Head of caudate nucleus (tissue), 42 donors: ENCODE measurements at regions not wholly inside any gene's neighbourhood (a gene's known extent, or its start where the extent isn't known, plus 50 kb on each side); places are given as distances from the start of the nearest gene placed in this dataset.
"Not testable (repeated sequence)": the region's sequence is repeated elsewhere in the genome, so short reads cannot be mapped to it uniquely, and the experiment has no call there.

ENCODE experiments used
- DNase-seq, 42 donors: peaks; one replicate each; pipeline versions ENCODE4 v3.0.0 to v3.0.0-alpha.2; 2020 to 2021; ENCODE audit warnings: mixed read lengths in 7 of 42
- intact Hi-C: fragments of 100-400 bp; cut with DNase I; formaldehyde crosslinking; loops from one replicate; pipeline ENCODE4 v1.15.0; 2022

DNA sequence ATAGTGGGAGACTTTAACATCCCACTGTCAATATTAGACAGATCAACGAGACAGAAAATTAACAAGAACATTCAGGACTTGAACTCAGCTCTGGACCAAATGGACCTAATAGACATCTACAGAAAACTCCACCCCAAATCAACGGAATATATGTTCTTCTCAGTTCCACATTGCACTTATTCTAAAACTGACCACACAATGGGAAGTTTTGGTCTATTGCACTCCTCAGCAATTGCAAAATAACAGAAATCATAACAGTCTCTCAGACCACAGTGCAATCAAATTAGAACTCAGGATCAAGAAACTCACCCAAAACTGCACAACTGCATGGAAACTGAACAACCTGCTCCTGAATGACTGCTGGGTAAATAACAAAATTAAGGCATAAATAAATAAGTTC lies 449.9 kb upstream of the FANCL start:
- intact Hi-C loops, DNase-seq: not testable (repeated sequence)

- DNase-seq = no peak
Observed at GRCh38 chr2:58688813-58689212, 447.7 kb upstream of the FANCL start.

GRCh38 chr2:58686776-58687175 lies 445.7 kb upstream of the FANCL start:
- intact Hi-C loops = no loop called here
- DNase-seq = no peak

More at GRCh38 chr2:58688813-58689212, 447.7 kb upstream of the FANCL start:
- intact Hi-C loops = no loop called here

GRCh38 chr2:58680755-58681310 lies 439.7 kb upstream of the FANCL start:
- no peak for DNase-seq
- intact Hi-C loops = no loop called here

GRCh38 chr2:58677748-58678147 lies 436.6 kb upstream of the FANCL start:
- intact Hi-C loops = no loop called here
- no peak for DNase-seq

- intact Hi-C loops = no loop called here
- DNase-seq = no peak
Observed at GRCh38 chr2:58671675-58672074, 430.6 kb upstream of the FANCL start.

DNA sequence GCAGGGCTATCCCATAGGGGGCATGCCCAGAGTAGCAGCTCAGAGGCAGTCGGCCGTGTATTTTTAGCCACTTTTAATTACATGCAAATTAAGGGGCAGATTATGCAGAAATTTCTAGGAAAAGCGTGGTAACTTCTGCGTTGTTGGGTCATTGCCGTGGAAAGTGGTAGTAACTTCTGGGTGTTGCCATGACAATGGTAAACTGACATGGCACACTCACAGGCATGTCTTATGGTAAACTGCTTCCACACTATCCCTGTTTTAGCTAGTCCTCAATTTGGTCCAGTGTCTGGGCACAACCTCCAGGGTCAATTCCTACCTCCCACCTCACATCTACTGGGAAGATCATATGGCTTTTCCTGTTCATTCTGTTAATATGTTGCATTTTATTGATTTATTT lies 428.9 kb upstream of the FANCL start:
- intact Hi-C loops = no loop called here
- DNase-seq = no peak

DNA sequence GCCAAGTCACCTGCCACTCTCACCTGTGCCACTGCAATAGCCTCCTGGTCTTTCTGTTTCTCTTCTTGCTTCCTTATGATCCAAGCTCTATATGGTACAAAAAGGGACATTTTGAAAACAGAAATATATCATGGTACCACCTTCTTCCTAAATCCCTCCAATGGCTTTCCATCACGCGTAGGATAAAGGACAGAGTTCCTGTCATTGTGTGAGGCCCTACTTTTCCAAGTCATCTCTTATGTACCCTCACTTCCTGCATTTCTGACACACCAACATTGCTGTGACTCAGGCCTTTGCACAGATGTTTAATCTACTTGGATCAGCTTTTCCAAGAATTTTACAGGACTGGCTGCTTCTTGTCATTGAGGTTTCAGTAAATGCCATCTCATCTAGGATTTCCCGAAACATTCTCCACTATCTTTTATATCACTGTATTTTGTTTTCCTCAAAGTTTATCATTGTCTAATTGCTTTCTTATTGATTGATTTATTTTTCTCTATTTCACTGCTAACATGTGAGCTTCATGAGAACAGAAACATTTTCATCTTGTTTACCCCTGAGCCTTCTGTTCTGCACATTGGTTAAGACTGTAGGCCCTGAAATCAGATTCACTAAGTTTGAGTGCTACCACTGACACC lies 426.1 kb upstream of the FANCL start:
- intact Hi-C loops = no loop called here
- DNase-seq = no peak

GRCh38 chr2:58666323-58666970 lies 425.3 kb upstream of the FANCL start:
- intact Hi-C loops = no loop called here
- DNase-seq = no peak

DNA sequence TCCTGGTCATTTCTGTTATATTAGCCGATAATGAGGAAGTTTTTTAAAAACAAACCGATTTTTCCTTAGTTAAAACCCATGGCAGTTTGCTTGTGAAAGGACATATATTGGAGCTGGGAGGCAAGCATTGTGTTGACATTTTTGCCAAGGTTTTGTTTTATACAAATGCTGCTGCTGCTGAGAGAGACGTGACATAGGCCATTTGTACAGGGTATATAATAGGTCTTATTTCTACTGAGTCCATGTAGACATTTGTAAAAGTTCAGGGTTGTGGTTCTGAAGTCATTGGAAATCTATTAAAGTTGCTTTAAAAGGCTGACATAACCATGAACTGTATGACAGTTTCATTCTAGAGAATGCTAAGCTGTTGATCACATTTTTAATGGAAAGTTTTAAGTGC lies 424.0 kb upstream of the FANCL start:
- intact Hi-C loops = no loop called here
- no peak for DNase-seq

DNA sequence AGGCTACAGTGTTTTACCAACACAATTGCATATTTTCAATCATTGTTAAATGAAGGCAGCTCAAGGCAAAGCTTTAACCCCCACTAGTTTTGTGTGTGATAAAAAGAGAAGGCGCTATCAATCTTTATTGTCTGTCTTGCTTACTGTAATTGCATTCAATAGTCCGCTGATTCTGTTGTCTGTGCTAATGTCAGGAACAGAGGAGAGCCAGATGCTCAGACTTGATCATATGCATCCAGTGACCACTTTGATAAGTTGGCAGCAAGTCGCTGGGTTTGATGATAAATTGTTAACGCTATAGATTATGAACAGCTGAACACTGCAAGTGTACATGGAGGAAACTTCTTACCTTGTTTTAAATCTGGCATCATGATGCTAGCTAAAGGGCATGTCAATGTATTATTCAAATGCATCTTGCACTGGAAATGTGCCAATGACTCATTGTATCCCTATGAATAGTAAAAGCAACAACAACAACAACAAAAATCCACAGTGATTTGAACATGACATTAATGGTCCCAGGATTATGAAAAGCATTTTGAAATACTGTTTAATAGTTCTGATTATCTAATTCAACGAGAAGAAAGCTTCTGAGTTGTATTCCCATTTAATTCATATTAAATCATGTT lies 423.5 kb upstream of the FANCL start:
- DNase-seq = no peak
- intact Hi-C loops = no loop called here

- intact Hi-C loops = no loop called here
- DNase-seq = no peak
Observed at GRCh38 chr2:58660046-58660445, 418.9 kb upstream of the FANCL start.

DNA sequence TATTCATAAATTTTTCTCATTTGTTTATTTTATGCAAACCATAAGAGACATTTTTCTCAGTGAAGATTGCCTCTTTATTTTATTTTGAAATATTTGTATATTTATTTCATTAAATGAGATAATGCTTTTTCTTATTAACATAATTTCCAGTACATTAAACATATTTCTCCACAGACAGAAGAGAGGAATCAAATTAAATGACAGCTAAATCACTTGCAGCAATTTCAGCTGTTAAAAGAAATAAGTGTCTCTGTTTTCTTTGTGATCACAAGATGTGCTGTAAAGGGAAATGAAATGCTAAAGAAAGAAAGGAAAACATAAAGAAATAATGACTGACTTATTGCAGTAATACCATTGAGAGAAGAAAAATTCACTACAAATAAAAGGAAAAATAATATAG lies 414.0 kb upstream of the FANCL start:
- intact Hi-C loops = no loop called here
- DNase-seq = no peak

DNA sequence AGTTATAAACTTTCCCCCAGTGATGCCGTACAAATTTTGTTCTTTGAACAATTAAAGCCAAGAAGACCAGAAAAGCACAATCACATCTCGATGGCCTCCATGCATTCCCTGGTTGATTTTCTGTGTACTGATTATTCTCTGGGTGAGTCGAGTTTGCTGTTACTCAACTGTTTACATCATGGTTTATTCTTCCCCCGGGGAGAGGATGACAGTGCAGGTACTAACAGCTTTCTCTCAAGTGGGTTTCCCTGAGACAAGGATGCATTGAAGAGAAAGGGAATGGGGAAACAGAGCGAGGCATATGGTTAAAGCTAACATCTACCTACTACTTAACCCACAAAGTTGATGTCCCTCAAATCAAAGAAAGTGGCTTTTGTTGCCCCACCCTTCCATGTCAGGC lies 410.8 kb upstream of the FANCL start:
- intact Hi-C loops = no loop called here
- DNase-seq = no peak

DNA sequence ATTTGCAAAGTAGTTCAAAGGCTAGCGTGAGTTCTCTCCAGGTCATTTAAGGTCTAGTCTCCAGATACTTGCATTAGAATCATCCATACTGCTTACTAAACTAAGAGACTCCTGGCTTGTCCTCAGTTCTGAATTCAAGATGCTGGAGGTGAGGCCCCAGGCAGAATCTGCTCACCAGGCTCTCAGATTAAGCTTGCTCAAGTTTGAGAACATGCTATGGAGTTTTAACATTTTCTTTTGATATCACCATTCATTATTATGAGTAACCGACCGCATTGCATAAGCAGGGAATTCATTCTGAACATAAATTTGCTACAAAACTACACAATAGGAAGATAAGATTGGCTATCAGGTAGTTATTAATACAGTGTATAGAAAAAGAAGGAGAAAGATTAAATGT lies 409.7 kb upstream of the FANCL start:
- no peak for DNase-seq
- intact Hi-C loops = no loop called here

DNA sequence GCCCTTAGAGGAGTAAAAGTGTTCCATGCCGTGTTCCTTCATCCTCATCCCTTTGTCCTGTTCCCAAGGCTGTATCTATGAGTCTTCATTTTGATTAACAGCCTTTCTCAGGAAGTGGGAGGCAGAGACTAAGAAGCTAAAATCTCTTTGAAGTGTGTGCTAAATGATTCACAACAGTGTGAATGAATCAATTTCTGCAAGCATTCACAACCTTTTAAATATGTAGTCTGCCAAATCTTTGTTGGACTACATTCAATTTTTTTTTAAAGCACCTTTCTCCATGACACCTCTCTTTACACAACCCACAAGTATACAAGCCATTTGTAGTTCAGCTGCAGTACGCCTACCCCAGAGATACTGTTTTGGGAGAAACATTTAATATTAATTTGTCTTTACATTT lies 408.6 kb upstream of the FANCL start:
- DNase-seq = no peak
- intact Hi-C loops = no loop called here

DNA sequence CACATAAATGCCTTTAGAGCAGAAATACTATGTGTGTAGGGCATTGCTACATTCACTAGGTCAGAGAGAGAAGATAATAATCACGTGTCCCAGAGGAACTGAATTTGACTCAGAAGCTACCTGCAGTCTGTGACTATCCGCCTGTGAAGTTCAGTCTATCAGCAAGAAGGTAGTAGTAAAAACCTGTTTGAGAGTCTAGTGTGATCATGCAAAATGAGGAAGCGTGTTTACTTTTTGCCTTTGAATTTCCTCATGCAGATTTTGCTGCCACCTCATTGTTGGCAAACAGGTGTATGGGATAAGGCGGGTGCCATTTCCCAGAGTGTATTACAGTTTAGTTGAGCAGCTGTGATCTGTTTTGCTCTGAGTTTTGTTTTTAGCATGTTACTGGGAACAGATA lies 403.9 kb upstream of the FANCL start:
- intact Hi-C loops = no loop called here
- DNase-seq = no peak

GRCh38 chr2:58644451-58644850 lies 403.3 kb upstream of the FANCL start:
- no peak for DNase-seq
- intact Hi-C loops = no loop called here

DNA sequence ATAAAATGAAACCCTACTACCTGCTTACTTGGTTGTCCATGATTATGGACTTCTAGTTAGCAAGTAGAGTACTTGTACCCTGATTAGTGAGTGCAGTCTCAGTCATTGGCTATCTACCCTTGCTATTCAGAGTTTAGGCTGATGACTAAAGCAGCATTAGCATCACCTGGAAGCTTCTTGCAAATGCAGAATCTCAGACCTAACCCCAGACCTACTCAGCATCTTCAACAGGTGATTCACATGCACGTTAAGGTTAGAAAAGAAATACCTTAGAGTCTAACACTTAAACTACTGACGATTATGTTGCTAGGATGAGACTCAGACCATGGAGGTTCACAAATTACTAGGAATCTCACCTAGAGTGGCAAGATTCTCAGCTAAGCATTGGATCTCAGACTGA lies 399.9 kb upstream of the FANCL start:
- no peak for DNase-seq
- intact Hi-C loops = no loop called here

DNA sequence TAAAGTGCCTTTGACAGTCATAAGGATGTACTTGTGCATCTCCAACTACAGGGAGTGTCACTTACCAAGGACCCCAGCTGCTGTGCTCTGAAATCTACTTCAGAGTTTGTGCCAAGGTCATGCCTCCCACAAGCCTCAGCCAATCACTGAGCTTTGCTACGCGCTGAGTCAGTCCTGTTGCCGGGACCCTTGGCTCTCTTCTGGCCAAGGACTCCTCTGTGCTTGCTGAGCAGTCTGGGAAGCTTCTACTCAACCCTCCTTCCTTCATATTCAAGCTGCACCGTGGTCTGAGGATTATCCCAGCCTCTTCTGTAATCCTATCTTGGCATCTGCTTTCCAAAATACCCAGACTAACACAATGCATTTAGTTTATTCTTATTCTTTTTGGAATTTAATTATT lies 398.9 kb upstream of the FANCL start:
- intact Hi-C loops = no loop called here
- no peak for DNase-seq
